HG03460 (cell line): ENCODE measurements at regions not wholly inside any gene's neighbourhood (a gene's known extent, or its start where the extent isn't known, plus 50 kb on each side); places are given as distances from the start of the nearest gene placed in this dataset.

Experiments used
- ATAC-seq: cut with Tn5 transposase; IDR thresholded peaks from one replicate; pipeline ENCODE4 v1.9.1; 2021; ENCODE audit not compliant: unreplicated experiment

DNA sequence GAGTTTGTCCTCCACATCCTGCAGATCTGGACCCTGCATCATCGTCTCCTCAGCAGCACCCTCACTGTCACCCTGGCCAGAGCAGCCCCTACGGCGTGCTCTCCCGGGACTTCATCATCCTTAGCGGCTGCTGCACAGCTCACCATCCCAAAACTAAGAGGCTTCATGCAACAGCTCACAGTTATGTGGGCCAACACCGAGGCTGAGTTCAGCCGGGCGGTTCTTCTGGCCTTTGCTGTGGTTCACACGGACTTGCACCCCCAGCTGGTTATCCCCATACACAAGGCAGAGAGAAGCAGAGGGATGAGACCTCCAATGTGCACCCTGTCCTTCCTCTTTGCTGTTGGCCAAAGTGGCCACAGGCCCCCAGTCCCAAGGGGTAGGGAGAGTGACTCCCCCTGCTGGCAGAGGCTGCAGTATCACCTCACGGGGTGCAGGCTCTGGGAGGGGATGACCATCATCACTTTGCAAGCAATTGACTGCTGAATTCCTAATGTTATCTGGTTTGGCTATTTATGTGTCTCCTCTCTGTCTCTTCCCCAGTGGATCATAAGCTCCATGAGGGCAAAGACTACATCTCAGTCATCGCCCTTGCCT is 276.8 kb downstream of the BRD1 start:
- ATAC-seq, result no peak

DNA sequence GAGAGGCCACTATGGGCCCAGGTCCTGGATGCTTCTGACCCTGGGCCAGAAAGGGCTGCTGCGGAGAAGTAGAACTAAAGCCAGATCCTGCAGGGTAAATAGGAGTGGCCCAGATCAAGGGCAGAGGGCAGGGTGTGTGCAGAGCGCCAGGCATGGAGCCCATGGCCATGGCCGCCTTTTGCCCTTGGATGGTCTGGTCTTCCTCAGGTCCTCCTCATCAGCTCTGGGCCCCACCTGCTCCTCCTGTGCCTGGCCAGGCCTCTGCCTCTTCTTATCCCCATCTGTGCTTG is 277.6 kb downstream of the BRD1 start:
- ATAC-seq, result no peak

DNA sequence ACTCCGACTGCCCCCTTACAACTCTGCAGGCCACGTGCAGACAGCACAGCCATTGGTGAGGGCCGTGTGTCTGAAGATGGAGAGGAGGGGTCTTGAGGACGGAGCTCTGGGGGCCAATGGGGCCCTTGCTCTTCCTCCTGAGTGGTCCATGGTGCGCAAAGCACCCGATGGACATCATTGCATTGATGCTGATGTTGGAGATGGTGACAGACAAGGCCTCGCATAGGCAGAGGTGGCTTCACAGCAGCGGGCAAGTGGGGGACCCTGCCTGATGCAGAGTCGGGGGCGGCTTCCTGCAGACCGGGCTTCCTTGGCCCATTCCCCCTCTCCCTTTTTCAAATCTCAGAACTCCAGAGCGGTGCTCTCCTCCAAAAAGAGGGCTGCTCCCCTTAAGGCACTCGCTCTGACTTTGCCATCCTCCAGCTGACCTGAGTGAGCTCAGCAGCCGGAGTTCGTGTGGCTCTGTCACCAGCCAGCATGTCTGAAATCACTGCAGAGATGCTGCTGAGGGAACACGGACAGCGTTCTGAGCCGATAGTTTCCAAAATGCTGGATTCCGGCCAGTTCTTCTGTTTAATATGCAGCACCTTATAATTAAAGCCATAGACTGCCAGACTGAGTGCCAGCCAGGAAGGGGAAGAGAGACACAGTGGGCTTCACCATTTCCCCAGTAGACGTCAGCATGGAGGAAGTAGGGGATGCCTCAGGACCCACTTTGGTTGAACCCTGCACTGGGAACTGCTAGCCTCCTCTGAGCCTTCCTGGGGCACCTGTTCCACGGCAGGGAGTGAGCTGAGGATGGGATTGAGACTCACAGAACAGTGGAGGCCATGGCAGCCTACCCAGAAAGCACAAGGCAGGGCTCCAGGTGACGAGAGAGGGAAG is 278.2 kb downstream of the BRD1 start:
- ATAC-seq, result no peak

DNA sequence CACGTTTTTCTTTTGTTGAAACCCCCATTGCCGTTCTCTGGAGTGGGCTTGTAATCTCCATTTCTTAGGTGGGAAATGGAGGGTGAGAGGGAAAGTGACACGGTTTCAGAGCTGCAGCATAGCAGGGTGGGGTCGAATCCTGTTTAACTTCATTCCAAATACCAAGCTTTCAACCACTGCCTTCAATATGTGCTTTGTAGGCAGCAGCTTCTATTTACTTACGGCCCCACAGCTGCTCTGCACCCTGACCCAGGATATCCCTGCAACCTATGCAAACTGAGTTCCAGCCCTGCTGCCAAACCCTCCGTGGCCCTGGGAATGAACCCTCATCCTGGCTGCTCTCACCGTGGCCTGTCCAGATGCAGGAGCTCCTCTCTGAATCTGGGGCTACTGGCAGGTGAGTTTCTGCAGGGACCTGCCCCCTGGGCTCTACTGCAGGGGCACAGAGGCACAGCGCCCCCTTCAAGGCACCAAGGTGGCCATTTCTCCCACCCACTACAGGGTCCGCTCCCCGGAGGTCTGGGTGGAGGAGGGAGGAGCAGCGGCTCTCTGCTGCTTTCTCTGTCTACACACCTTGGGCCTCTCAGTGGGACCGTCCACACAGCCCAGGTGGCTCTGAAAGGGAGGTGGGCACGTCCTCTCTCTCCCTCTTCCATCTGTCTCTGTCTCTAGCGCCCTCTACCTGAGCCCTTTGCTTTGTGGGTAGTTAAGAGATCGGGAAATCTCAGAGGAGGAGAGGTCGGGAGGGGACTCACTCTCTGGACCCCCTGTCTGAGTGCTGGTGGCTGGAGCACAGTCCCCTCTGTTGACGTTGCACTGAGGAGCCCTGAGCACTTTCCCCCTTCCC is 279.1 kb downstream of the BRD1 start:
- ATAC-seq, result no peak

DNA sequence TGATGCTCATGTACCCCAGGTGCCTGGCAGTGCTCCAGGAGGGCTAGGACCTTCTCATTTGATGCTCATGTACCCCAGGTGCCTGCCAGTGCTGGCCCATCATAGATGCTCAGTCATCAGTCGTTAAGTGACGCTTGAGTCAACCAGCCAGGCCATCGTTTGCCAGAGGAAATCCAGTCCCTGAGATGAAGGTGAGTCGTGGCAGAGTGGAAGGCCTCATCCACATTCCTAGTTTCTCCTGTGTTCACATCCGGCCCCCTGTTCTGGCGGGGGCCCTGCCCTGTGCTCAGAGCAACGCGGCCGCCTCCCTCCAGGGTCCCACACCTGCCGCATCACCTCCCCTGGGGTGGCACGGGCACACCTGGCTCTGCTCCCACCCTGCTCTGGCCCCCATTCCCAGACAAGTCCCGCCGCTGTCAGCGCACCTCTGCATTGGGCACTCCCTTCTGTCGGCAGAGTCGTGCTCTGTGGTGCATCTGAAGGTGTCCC is 279.9 kb downstream of the BRD1 start:
- ATAC-seq, result no peak

DNA sequence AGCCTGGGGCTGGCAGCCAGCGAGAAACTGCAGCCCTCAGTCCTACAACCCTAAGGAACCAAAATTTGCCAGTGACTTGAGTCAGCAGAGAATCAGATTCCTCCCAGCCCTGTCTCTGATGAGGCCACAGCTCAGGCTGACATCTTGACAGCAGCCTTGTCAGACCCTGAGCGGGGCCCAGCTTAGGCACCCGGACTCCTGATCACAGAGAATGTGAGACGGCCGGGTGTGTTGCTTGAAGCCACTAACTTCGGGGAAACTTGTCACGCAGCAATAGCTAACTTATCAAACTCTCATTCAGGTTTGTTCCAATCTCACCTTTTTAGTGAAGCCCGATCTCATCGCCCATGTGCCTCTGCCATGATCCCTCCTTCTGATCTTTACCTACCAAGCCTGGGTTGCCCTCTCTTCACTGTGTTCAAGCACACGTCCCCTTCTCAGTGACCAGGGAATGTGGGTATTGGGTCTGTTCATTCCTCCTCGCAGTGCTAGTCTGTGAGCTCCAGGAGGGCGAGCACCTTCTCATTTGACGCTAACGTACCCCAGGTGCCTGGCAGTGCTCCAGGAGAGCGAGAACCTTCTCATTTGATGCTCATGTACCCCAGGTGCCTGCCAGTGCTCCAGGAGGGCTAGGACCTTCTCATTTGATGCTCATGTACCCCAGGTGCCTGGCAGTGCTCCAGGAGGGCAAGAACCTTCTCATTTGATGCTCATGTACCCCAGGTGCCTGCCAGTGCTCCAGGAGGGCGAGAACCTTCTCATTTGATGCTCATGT is 280.7 kb downstream of the BRD1 start:
- ATAC-seq, result no peak

DNA sequence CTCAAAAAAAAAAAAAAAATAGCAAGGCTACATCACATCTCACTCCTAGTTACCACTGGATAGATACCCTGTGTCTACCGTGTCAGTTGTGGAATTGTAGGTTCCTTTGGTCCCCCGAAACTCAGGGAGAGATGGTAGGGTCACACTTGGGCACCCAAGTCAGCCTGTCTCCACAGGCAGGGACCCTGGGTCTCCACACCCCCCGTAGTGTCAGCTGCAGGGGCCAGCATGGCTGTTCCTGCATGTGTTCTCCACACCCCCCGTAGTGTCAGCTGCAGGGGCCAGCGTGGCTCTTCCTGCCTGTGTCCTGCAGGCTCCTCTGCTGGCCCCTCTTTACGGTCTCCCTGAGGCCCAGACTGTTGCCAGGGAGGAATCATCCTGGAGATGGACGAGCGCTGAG is 282.1 kb downstream of the BRD1 start:
- no peak for ATAC-seq

DNA sequence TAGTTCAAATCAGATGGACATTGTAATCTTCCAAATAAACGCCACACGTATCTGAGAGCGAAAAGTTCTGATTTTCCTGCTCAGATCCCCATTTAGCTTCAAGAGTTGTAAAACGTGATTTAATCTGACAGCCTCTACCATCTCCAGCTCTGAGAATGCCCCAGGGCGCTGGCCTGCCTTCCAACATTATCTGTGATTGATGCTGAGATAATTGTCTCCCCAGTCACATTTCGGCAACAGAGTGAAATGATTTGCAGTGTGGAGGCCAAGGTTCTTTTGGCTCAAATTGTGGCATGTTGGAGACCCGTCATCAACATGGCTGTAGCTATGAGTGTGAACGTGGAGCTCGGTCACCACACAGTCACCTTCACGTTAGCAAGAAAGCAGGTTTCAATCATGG is 283.4 kb downstream of the BRD1 start:
- ATAC-seq, result no peak

DNA sequence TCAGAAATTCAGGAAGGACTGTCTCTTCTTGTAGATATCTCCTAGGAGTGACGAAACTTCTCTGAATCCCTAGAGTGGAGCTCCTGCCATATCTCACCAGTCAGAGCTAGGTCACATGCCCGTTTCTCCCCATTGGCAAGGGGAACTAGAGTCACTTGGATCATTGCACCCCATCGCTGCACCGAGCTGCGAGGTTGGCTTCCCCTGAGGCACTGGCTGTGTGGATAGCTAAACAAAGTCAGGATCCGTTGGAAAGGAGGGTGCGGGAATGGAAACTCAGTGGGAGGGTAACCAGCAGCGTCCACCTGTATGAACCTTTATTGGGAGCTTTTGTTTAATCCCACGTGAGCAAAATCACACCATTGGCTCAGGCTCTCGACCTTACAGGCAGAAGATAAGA is 283.8 kb downstream of the BRD1 start:
- ATAC-seq, result no peak

DNA sequence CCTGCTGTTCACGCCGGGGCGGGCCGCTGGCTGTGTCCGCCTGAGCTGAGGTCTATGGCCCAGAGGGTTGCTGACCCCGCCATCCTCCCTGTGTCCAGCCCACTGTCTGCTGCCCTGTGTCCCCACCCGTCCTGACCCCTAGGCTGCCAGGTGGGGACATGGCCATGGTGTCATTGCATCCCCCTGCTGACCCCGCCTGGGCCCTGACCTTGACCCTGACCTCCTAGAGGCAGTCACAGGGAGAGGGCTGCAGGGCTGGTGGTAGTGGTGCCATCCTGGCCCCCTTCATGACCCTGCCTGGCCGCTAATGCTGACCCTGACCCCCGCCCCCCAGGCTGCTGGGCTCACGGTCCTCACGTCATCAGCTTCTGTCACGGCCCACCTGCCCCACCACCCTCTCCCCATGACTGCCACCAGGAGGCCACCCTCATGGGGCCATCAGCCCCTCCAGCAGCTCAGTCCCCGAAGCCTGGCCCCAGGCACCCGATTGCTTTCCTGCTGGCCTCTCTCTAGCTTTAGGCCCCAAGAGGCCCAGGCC is 285.9 kb downstream of the BRD1 start:
- no peak for ATAC-seq

DNA sequence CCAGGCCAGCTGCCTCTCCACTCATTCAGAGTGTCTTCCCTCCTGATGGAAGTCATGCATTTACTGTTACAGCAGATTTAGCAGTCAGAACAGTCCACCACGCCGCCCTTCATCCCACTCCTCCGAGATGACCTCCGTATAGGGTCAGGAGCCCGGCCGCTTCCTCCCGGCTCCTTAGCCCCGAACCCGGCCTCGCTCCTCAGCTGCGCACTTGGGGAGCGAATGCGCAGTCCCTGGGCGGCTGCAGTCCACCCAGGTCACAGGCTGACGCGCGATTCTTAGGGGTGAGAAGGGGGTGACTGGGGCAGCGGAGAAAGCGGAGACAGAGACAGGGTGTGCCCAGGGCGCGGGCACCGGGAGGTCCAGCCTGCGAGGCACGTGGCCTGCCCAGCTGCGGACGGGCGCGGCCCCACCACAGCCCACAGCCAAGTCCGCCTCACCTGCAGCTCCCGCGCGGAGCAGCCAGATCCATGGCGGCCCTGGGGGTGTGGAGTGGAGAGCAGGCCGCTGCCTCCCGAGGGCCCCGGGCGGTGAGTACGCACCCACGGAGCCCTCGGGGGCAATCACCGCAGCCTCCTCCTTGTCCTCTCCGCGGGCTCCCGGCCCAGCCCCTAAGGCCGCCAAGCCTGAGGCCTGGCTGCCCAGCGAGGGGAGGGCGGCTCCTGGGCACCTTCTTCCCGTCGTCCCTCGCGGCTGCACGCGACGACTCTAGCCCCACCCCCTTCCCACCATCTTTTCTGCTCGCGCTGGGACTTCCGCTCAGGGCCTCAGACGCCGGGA is 286.6 kb downstream of the BRD1 start:
- no peak for ATAC-seq

DNA sequence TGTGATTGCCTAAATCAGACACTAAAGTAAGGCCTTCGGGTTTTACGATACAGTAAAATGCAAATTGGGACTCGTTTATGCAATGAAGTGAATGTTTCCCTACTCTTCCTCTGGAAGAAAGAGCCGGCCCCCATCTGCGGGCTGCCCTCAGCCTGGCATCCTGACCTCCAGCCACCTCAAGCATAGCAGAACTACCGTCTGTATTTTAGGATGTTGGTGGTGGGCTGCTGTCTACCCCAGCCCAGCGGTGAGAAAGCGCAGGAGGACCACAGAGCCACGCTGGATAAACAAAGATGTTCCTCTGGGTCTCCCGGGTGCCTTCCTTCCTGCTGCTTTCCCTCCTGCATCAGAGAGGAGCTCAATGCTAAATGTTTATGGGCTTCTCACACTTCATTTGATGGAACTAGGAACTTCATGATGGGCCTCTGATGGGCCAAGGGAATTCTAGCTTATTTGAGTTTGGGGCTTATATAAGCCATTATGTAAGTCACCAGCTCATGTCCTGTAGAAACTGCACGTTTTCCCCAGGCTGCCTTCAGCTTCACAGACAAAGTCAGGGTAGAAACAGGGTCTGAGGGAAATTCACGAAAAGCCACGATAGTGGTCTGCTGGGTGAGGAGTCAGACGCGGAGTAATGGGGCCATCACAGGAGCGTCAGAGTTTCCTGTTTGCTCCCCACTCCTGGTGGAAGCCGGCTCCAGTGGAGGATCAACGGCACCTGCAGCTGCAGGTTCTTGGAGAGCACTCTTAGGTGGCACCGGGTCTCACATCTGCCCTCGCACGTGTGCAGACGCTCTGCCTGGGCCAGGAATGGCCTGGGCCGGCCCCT is 287.4 kb downstream of the BRD1 start:
- no peak for ATAC-seq

DNA sequence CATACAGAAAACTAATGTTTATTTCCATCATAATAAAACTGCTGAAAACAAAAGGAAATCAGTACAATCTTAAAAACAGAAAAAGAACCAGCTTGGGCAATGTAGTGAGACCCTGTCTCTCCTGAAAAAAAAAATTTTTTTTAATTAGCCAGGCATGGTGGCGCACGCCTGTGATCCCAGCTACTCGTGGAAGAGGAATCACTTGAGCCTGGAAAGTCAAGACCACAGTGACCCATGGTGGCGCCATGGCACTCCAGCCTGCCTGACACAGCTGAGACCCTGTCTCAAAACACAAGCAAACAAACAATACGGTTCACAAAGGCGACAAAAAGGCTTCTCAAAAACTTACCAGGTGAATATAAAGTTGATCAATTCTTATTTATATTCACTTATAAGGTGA is 289.7 kb downstream of the BRD1 start:
- no peak for ATAC-seq

DNA sequence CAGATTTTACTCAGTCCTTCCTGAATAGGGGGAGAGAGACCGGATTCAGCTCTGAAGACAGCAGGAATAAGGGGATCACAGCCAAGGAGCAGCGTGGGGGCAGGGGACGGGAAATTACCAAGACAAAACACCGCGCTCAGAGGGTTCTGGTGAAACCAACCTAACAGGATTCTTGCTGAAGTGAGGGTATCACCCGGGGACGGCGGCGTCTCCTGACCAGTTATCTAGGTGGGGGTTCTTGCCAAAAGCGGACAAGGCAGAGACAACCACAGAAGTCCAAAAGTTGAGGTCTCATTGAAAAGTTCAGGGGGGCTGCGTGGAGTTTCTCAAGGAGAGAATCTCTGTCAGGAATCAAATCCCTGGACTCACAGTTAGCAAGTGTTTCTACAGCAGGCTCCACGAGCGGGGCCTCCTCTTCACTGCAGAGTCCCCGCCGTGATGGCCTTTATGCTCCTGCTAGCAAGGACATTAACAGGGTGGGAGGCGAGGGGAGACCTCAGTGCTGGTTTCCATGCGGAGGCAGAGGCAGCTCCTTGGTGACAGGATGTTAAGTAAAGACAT is 291.0 kb downstream of the BRD1 start:
- no peak for ATAC-seq

DNA sequence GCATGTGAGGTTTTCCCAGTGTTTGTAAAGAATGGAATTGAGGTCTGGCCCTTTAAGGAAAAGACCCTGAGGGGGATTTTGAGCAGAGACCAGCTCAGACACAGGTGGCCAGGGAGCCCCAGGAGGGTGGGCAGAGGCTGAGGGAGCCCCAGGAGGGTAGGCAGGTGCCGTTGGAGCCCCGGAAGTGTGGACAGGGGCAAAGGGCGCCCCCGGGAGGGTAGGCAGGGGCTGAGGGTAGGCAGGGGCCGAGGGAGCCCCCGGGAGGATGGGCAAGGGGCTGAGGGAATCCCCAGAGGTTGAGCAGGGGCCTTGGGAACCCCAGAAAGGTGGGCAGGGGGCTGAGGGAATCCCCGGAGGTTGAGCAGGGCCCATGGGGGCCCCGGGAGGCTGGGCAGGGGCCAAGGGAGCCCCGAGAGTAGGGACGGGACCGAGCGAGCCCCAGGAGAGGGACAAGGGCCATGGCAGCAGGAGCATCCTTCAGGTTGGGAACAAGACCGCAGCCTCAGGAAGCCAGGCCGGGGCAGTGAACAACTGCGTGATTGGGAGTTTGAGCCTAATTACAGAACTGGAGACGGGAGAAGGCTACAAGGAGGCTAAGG is 292.0 kb downstream of the BRD1 start:
- ATAC-seq, result no peak

DNA sequence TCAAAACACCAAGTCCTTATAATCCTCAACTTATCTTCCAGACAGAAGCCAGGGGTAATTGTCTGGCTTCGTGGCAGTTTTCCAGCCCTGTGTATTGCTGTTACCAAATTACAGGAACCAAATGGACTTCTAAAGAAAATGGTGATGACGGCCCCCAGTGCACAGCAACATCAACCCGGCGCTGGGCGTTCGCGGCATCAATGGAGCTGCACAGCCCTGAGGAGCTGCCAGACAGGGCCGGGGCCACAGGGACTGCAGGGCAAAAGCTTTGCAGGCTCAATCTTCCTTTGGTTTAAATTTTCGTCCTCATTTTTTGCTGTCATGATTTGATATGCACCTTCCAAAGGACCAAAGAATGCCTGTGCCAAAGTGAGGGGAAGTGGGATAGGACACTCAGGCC is 292.5 kb downstream of the BRD1 start:
- ATAC-seq, result no peak

DNA sequence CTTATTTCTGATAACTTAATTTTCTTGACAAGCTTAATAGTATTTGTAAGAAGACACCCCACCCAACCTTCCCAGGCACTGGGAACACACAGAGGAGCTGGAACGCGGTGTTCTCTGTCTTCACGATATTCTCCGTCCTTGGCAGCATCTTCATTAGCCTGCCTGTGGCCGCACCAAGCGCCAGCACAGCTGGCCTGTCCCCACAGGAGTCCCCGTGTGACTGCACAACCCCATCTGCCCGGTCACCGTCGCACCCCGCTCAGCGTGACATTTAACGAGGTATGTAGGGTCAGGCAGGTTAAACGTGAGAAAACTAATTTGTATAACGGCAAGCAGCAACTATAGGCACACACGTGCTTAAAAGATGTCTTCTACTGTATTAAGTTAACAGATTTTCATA is 293.3 kb downstream of the BRD1 start:
- ATAC-seq, result no peak

DNA sequence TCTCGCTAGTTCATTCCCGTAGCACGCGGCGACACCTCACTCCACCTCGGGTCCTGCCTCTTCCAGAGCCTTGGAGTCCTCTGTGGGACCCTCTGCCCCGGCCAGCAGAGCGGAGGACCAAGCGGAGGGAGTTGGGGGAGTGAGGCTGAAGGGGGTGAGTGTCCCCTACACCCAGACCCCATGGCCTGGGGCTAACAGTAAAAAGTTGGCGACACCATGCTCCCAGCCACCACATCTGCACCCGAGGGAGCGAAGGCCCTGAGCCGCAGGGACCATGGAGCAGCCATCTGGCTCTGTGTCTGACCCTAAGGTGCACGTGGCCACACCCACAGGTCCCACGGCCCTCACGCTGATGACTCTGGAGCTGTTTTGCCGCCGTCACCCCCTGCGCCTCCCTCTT is 293.8 kb downstream of the BRD1 start:
- no peak for ATAC-seq
